NCI-H2107 (cell line): ENCODE measurements at regions not wholly inside any gene's neighbourhood (a gene's known extent, or its start where the extent isn't known, plus 50 kb on each side); places are given as distances from the start of the nearest gene placed in this dataset.

Source experiments
- DNase-seq: peaks from one replicate; lab custom pipeline; 2025; lab: John Stamatoyannopoulos, UW

- no peak for DNase-seq
Observed at GRCh38 chr18:44592639-44593038, 88.0 kb upstream of the SETBP1 start.

- no peak for DNase-seq
Observed at GRCh38 chr18:44594799-44595467, 85.8 kb upstream of the SETBP1 start.

DNA sequence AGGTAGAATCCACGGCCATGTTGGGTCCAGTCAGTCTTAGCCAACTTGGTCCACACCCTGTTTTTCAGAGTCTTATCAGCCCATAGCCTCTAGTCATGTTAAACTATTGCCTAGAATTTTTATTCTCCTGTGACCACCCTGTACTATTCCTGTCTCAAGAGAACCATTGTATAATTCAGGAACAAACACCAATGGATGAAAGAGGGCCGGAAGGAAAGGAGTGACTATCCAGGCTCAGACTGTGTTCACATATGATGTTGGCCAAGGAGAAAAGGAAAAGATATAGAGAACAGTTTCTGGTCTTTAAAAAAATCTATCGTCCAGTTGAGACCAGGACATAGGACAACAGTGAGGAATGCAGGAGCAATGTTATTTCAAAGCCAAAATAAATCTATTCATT lies 82.9 kb upstream of the SETBP1 start:
- DNase-seq, result no peak

GRCh38 chr18:44598514-44598913 lies 82.2 kb upstream of the SETBP1 start:
- no peak for DNase-seq

DNA sequence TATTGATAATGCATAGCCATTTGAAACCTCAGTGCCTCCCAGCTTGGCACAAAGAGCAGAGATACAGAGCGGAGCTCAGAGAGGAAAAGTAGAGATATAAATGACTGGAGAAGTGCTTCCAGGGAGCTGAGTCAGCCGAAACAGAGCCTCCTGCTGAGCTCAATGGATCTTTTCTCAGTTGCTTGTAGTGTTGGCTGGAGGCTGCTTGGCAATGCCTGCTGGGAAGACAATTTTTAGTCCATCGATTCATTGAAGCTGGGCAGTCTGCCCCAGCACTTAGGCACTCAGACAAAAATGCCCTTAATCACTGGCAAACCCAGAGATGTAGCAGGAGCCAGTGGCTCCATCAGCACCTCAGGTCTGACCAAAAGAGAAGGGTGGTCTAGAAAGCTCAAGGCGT lies 81.3 kb upstream of the SETBP1 start:
- DNase-seq, result no peak

DNA sequence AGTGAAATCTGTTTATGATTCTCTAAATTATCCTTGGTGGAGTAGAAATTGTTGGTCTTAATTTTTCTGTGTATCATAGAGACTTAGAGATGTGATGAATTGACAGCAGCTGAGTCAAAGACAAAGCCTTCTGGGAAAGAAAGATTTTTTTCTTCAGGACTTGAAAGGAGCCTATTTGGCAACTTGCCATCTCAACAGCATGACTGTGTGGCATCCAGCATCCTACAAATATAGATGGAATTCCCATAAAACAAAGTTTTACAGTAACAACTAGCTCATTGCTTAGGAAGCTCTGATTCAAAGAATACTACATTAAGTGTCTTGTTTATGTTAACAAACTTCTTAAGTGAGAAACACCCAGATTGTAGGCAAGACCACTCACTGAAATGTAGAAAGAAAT lies 79.2 kb upstream of the SETBP1 start:
- no peak for DNase-seq

GRCh38 chr18:44602380-44602779 lies 78.3 kb upstream of the SETBP1 start:
- DNase-seq, result no peak

- DNase-seq, result no peak
Observed at GRCh38 chr18:44602845-44603244, 77.8 kb upstream of the SETBP1 start.

DNA sequence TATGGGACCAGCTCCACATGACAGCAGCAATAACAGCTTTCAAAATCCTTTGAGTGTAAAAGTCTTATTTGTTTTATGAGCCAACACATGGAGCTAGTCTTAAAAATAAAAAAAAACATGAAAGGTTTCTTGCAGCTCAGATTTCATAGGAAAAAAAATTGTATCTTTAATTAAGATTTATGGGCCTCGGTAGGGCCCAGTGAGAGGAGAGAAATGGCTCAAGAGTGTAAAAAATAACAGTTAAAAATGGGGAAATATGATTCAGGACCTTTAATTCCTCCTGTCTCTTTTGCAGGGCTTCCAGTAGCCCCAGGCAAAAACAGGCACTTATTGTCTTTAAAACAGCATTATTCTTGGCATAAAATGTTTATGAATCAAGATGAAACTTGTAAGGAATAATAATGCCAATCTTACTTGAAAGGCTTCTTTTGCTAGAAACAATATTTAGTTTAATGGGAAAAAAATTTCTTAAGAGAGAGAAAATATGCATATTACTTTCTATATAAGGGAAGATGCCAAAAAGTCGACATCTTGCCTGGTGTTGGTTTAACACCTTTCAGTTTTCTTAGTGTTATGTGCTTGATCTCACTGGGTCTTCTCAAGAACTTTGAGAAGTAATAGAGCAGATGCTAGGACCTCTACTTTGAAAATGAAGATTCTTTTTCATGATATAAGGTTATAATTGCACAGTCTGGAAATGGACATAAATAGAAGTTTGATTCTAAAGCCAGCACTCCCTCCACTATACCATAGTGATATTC lies 71.3 kb upstream of the SETBP1 start:
- DNase-seq, result no peak

DNA sequence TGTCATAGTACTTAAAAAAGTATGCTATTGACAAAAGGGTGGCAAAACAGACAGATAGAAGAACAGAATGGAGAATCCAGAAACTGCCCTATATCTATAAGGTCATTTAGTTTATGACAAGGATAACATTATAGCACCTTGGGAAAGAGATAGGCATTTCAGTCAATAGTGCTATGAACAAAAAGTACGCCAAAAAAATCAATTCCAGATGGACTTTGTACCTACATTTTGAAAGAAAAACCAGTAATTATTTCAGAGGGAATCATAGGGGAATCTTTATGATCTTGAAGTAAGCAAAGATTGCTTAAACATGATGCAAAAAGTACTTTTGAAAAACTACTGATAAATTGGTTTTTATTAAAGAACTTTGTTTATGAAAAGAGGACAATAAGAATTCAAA lies 59.9 kb upstream of the SETBP1 start:
- DNase-seq, result no peak

DNA sequence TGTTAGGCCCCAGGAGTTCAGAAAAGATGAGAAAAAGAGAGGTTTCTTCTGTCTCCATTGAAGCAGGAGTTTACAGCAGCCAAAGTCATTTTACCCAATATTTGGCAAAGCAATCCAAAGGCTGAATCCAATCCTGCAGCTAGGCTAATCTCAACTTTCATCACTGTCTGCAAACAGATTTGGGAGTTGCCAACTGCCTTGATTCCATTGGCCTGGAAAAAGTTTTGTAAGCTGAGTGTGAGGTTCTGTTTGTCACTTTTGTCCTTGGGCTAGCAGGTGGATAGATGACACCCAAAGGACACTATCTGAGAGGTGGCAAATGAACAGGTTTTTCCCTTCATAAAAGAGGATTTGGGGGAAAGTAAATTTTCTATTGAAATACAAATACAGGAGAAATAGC lies 56.6 kb upstream of the SETBP1 start:
- no peak for DNase-seq

- peak; percentile 44 for DNase-seq
Observed at GRCh38 chr18:44625386-44625785, 55.3 kb upstream of the SETBP1 start.

- DNase-seq, result no peak
Observed at GRCh38 chr18:44626236-44626635, 54.5 kb upstream of the SETBP1 start.

GRCh38 chr18:44626807-44627206 lies 53.9 kb upstream of the SETBP1 start:
- DNase-seq, result no peak

DNA sequence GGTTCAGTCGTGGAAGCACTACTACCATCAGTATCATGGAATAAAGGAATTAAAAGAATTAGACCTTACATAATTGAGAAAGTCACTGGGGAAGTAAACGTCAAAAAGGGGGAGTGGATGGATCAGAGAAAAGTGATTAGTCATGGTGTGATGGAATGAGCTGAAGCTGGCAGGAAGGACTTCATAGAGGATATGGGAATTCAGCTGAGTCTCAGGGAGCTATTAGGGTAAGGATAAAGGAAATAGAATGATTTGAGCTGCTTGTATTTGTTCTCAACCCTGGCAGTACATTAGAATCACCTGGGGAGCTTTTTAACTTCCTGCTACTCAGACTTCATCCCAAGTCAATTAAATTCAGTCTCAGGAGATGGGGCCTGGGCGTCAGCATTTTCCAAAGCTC lies 53.4 kb upstream of the SETBP1 start:
- DNase-seq, result no peak

DNA sequence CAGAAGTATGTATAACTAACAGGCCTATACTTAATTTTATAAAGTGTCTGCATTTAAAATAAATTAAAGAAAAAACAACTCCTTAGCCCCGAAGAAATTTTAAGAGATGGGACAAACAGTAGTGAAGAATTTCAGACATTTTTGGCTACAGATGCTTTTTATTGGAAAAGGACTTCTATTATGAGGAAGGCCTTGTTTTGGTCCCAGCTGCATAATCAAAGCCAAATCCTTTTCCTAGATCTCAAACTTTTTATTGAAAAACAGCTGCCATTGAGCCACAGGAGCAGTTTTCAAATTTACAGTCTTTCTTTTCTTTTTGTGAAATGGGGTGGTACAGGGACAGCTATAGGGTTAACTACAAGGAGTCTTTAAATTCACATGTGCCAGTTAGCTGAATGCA lies 51.3 kb upstream of the SETBP1 start:
- no peak for DNase-seq

- no peak for DNase-seq
Observed at GRCh38 chr18:44630118-44630517, 50.6 kb upstream of the SETBP1 start.
